CD4-positive, alpha-beta T cell treated with Interleukin-6 for 4 hours (primary cell): ENCODE measurements at regions not wholly inside any gene's neighbourhood (a gene's known extent, or its start where the extent isn't known, plus 50 kb on each side); places are given as distances from the start of the nearest gene placed in this dataset.

Experiments
- DNase-seq: peaks from one replicate; pipeline ENCODE4 v3.0.0-alpha.2; 2020; ENCODE audit warnings: mixed read lengths

- no peak for DNase-seq
These were observed 129.6 kb upstream of the CDH13 start for GRCh38 chr16:82497139-82497538.

GRCh38 chr16:82488460-82488859 is 138.3 kb upstream of the CDH13 start:
- no peak for DNase-seq

- no peak for DNase-seq
These were observed 145.3 kb upstream of the CDH13 start for GRCh38 chr16:82481455-82481854.

GRCh38 chr16:82476786-82477185 is 150.0 kb upstream of the CDH13 start:
- DNase-seq = no peak

- no peak for DNase-seq
These were observed 156.1 kb upstream of the CDH13 start for GRCh38 chr16:82470620-82471152.

- no peak for DNase-seq
These were observed 156.8 kb upstream of the CDH13 start for GRCh38 chr16:82470016-82470415.

- DNase-seq = no peak
These were observed 162.6 kb upstream of the CDH13 start for GRCh38 chr16:82464187-82464586.

- no peak for DNase-seq
These were observed 166.0 kb upstream of the CDH13 start for GRCh38 chr16:82460766-82461165.

- DNase-seq = no peak
These were observed 167.1 kb upstream of the CDH13 start for GRCh38 chr16:82459580-82460256.

- DNase-seq = peak; percentile 5
These were observed 170.1 kb upstream of the CDH13 start for GRCh38 chr16:82456683-82457082.

- DNase-seq = no peak
These were observed 172.2 kb upstream of the CDH13 start for GRCh38 chr16:82454566-82454965.

GRCh38 chr16:82454152-82454551 is 172.6 kb upstream of the CDH13 start:
- no peak for DNase-seq

GRCh38 chr16:82452004-82452756 is 174.6 kb upstream of the CDH13 start:
- DNase-seq = no peak

GRCh38 chr16:82451449-82451848 is 175.3 kb upstream of the CDH13 start:
- no peak for DNase-seq

GRCh38 chr16:82440336-82440735 is 186.4 kb upstream of the CDH13 start:
- no peak for DNase-seq

GRCh38 chr16:82439678-82440293 is 187.0 kb upstream of the CDH13 start:
- no peak for DNase-seq

- no peak for DNase-seq
These were observed 193.7 kb upstream of the CDH13 start for GRCh38 chr16:82433042-82433441.

- DNase-seq = no peak
These were observed 194.5 kb upstream of the CDH13 start for GRCh38 chr16:82432261-82432660.

GRCh38 chr16:82425661-82426060 is 201.1 kb upstream of the CDH13 start:
- DNase-seq = no peak

GRCh38 chr16:82421851-82422250 is 204.9 kb upstream of the CDH13 start:
- DNase-seq = no peak

- no peak for DNase-seq
These were observed 207.4 kb upstream of the CDH13 start for GRCh38 chr16:82419332-82419731.

GRCh38 chr16:82414476-82414875 is 212.3 kb upstream of the CDH13 start:
- DNase-seq = no peak

- no peak for DNase-seq
These were observed 214.0 kb upstream of the CDH13 start for GRCh38 chr16:82412770-82413169.

- DNase-seq = no peak
These were observed 221.0 kb upstream of the CDH13 start for GRCh38 chr16:82405736-82406135.
